ENCODE measurements at regions not wholly inside any gene's neighbourhood (a gene's known extent, or its start where the extent isn't known, plus 50 kb on each side); places are given as distances from the start of the nearest gene placed in this dataset.
"Not testable (repeated sequence)": the region's sequence is repeated elsewhere in the genome, so short reads cannot be mapped to it uniquely, and the experiment has no call there.

- DNase-seq = not testable (repeated sequence)
These were observed 101.0 kb upstream of the HMX1 start for GRCh38 chr4:8972635-8973034.

- not testable (repeated sequence) for DNase-seq
These were observed 94.3 kb upstream of the HMX1 start for GRCh38 chr4:8965896-8966295.

DNA sequence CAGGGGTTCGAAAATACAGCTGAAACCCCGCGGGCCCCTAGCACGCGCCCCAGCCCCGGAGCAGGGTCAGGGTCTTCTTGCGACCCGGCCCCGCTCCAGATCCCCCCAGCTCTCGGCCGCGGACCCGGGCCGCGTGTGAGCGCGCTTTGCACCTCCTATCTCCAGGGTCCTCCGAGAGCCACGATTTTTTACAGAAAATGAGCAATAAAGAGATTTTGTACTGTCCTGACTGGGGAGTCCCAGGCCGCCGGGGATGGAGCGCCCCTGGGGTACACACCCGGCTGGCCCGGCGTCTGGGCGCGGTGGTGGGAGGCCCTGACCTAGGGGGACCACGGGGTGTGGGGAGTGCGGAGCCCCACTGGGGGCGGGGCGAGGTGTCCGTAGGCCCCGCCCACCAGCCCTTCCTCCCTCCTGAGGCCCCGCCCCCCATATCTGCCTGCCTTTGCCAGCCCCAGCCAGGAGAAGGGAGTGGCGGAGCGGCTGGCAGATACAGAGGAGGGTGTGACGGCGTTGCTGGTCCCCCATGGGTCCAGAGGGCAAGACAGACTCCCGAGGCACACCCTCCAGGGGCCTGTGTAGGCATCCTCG lies 92.7 kb upstream of the HMX1 start:
- DNase-seq = not testable (repeated sequence)

- DNase-seq = not testable (repeated sequence)
These were observed 91.9 kb upstream of the HMX1 start for GRCh38 chr4:8963533-8963932.

GRCh38 chr4:8961343-8961742 lies 89.7 kb upstream of the HMX1 start:
- DNase-seq = peak; percentile 1 to 17

DNA sequence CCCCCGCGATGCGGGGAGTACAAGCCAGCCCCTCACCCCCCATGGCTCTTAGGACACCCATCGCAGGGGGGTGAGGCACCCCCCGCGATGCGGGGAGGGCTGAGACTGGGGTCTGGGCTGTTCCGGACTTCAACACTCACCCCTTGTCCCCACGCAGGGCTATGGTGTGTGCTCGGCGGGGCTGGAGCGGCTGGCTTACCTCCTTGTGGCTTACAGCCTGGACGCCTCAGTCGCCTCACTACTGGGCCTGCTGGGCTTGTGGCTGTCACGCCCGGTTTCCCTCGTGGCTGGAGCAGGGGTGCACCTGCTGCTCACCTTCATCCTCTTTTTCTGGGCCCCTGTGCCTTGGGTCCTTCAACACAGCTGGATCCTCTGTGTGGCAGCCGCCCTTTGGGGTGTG lies 87.8 kb upstream of the HMX1 start:
- not testable (repeated sequence) for DNase-seq

DNA sequence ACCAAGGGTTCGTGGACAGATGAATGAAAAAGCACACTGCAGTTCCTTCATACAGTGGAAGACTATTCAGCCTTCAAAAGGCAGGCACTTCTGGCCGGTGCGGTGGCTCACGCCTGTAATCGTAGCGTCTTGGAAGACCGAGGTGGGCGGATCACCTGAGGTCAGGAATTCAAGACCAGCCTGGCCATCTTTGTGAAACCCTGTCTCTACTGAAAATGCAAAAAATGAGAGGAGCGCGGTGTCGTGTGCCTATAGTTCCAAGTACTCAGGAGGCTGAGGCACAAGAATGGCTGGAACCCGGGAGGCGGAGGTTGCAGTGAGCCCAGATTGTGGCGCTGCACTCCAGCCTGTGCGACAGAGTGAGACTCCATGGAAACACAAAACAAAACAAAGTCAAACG lies 82.4 kb upstream of the HMX1 start:
- DNase-seq = not testable (repeated sequence)

DNA sequence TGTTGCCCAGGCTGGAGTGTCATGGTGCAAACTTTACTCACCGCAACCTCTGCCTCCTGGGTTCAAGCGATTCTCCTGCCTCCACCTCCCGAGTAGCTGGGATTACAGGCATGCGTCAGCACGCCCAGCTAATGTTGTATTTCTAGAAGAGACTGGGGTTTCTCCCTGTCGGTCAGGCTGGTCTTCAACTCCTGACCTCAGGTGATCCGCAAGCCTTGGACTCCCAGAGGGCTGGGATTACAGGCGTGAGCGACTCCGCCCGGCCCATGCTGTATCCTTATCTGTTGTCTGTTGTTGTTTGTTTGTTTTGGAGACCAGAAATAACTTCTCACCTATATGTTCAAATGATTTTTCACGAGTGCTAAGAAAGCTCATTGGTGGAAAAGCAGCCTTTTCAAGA lies 81.2 kb upstream of the HMX1 start:
- not testable (repeated sequence) for DNase-seq

DNA sequence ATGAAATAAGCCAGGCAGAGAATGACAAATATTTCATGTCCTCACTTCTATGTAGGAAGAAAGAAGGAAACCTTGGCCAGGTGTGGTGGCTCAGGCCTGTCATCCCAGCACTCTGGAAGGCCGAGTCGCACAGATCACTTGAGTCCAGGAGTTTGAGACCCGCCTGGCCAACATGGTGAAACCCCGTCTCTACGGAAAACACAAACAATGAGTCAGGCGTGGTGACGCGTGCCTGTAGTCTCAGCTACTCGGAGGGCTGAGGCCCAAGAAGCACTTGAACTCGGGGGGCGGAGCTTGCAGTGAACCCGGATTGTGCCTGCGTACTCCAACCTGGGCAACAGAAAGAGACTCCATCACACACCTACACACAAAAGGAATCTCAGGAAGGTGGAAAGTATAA lies 80.5 kb upstream of the HMX1 start:
- DNase-seq = not testable (repeated sequence)

DNA sequence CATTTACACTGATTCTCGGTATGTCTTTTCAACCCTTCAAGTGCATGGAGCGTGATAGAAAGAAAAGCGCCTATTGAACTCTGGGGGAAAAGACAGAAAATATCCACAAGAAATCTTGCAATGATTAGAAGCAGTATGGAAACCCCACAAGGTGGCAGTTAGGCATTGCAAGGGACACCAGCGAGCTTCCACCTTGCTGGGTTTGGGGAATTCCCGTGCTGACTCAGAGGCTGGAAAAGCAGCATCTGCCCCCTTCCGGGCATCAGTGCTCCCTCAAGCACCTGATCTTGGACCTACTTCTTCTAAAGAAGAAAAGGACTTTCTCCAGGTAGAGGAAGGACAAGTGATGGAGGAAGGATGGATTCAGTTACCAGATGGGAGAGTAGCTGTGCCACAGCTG lies 73.9 kb upstream of the HMX1 start:
- not testable (repeated sequence) for DNase-seq

DNA sequence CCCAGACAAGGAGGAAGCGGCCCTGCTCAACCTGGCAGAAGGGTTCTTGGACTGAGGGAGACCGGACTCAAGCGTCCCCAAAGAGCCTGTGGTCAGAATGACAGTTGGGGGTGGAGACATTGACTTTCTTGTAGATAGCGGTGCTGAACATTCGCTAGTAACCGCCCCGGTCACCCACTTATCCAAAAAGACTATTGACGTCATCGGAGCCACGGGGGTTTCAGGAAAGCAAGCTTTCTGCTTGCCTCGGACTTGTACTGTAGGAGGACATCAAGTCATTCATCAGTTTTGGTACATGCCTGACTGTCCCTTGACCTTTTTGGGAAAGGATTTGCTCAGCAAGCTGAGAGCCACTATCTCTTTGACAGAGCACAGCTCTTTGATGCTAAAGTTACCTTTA lies 71.7 kb upstream of the HMX1 start:
- DNase-seq = not testable (repeated sequence)

DNA sequence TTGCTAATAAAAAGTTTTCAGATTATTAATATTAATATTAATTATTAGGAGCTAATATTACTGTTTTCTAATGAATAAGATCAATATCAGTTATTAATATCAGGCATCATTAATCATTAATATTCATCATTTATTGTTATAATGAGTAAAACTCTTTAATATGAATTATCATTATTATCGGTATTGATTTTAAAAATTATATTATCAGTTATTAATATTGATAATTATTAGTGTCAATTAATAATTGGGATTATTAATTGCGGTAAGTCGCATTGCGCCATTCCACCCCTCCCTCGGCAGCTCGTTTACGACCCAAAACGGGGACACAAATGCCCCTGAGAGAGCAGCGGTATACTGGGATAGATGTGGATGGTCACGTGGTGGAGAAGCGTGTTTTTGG lies 70.4 kb upstream of the HMX1 start:
- DNase-seq = not testable (repeated sequence)

- not testable (repeated sequence) for DNase-seq
These were observed 69.8 kb upstream of the HMX1 start for GRCh38 chr4:8941492-8941805.

DNA sequence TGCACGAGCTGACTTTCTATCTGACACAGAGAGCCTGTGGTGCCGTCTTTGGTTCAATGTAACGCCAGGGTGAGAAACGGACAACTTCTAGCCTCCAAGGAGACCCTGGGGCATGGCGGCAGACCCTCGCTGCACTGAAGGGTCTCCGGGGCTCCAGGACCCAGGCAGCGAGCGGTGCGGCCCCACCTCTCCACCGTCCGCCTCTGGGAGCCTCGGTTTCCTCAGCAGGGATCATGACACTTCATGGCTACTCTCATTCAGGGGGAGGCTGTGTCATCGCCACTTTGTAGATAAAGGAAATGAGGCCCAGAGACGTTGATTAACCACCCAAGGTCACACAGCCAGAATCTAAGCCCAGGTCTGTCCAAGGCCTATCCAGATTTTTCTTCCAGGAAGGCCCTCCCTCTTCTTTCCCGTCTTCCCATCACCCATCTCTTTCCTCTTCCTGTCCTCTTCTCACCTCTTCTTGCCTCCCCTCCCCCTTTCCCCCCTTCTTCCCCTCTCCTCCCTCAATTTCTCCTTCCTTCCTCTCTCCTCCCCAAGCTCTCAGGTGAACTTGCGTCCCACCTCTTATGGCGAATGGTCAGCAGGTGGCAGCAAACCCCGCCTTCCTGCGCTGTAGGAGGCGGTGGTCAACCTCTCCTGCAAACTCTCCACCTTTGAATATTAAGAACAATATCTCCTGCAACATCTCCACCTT lies 69.3 kb upstream of the HMX1 start:
- DNase-seq = no peak

- DNase-seq = no peak
These were observed 68.5 kb upstream of the HMX1 start for GRCh38 chr4:8939840-8940742.

DNA sequence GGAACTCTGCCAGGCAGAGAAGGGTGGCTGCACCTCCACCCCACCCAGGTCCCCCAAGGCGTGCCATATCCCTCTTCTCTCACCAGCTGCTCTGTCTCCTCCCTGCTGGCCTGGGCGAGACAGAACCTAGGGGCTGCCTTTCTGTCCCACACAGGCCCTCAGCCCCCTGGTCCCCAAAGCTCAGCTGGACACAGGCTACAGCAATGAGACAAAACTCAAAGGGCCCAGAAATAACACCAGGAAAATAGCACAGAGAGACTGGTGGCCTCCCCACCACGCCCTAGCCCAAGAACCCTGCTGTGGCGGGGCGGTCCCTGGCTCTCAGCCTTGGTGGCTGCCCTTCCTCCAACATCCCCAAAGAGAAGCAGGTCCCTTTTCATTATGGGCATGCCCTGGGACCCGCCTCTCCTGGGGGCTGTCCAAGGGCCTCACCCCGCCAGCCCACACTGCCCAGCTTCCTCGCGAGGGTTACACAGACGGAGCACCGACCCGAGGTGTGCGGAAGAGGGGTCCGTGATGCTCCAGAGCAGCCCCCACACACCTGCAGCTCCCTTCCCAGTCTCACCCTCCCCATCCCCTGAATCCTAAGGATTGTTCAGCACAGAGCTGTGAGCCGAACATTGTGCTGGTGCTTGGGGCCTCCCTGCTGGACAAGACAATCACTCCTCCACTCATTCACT lies 67.7 kb upstream of the HMX1 start:
- DNase-seq = no peak

GRCh38 chr4:8938623-8939022 lies 67.0 kb upstream of the HMX1 start:
- no peak for DNase-seq

DNA sequence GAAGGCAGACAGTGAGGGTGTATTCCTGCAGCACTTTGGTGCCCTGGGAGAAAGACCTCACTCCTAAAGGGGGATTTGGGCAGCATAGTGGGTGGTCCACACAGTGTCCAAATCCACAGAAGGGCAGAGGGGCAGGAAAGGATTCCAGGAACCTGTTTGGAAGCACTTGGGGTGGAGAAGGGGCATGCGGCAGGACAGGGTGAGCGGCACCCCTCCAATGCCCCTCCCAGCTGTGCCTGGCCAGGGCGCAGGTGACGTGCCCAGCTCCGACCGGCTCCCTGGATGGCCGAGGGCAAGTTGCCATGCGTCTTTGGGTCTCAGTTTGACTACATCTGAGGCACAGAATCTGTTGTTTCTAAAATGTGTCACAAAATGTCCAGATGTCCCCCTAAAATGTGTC lies 66.5 kb upstream of the HMX1 start:
- DNase-seq = no peak

GRCh38 chr4:8932884-8933283 lies 61.2 kb upstream of the HMX1 start:
- no peak for DNase-seq

DNA sequence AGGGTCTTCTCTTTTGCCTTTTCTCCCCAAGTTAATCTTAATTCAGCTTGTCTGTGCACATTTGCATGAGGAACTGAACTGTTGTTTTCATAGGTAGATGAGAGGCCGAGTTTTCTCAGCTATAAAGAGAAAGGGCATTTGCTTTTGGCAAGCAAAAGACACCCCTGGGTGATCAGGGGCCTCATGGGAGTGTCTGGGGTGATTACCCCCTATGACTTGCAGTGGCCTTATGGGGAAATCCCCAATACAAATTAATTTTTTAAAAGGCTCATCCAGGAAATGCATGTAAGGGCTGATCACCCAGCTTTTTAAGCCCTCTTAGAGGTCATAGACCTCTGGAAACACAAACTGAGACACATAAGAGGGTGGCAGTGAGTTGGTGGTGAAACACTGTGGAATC lies 56.4 kb upstream of the HMX1 start:
- no peak for DNase-seq

- DNase-seq = no peak
These were observed 50.8 kb upstream of the HMX1 start for GRCh38 chr4:8922481-8922880.

GRCh38 chr4:8921465-8921864 lies 49.8 kb upstream of the HMX1 start:
- DNase-seq = no peak
